H1 (cell line): ENCODE measurements at regions not wholly inside any gene's neighbourhood (a gene's known extent, or its start where the extent isn't known, plus 50 kb on each side); places are given as distances from the start of the nearest gene placed in this dataset.

Experiments used
- HDAC6 ChIP-seq: IDR thresholded peaks from one replicate; pipeline ENCODE4 v1.7.1; 2012; ENCODE audit warnings: low read depth, mild to moderate bottlenecking, inconsistent platforms, low read length, moderate library complexity
- MAX ChIP-seq: IDR thresholded peaks from 2 replicates; pipeline ENCODE4 v1.6.1; 2012; ENCODE audit warnings: inconsistent platforms
- TAF7 ChIP-seq: optimal IDR thresholded peaks from 2 replicates; pipeline ENCODE3; 2011; ENCODE audit warnings: low read depth, mild to moderate bottlenecking, inconsistent platforms, low read length, moderate library complexity, borderline replicate concordance

- TF ChIP-seq TAF7 (no peak), MAX (no peak), HDAC6 (no peak)
Measured at GRCh38 chr9:11011696-11012095, 398.9 kb upstream of the PTPRD start (continued).
